HG02642 (cell line): ENCODE measurements at regions not wholly inside any gene's neighbourhood (a gene's known extent, or its start where the extent isn't known, plus 50 kb on each side); places are given as distances from the start of the nearest gene placed in this dataset.

Experiments
- ATAC-seq: cut with Tn5 transposase; IDR thresholded peaks from one replicate; pipeline ENCODE4 v1.9.1; 2021; ENCODE audit warnings: mild to moderate bottlenecking; ENCODE audit not compliant: unreplicated experiment, poor library complexity

- ATAC-seq, result no peak
Observed at GRCh38 chr2:177106212-177106611, 106.4 kb upstream of the HNRNPA3 start.

- ATAC-seq, result no peak
Observed at GRCh38 chr2:177108890-177109289, 103.7 kb upstream of the HNRNPA3 start.

GRCh38 chr2:177114712-177115111 lies 97.9 kb upstream of the HNRNPA3 start:
- ATAC-seq, result no peak

GRCh38 chr2:177117755-177118154 lies 94.8 kb upstream of the HNRNPA3 start:
- ATAC-seq, result no peak

GRCh38 chr2:177118636-177119035 lies 94.0 kb upstream of the HNRNPA3 start:
- ATAC-seq, result no peak

- no peak for ATAC-seq
Observed at GRCh38 chr2:177119099-177119498, 93.5 kb upstream of the HNRNPA3 start.

GRCh38 chr2:177123048-177123447 lies 89.5 kb upstream of the HNRNPA3 start:
- no peak for ATAC-seq

GRCh38 chr2:177124371-177124770 lies 88.2 kb upstream of the HNRNPA3 start:
- ATAC-seq, result no peak

- no peak for ATAC-seq
Observed at GRCh38 chr2:177127821-177128220, 84.8 kb upstream of the HNRNPA3 start.

GRCh38 chr2:177129610-177130009 lies 83.0 kb upstream of the HNRNPA3 start:
- no peak for ATAC-seq

- ATAC-seq, result no peak
Observed at GRCh38 chr2:177131858-177132257, 80.7 kb upstream of the HNRNPA3 start.

- ATAC-seq, result no peak
Observed at GRCh38 chr2:177138823-177139222, 73.8 kb upstream of the HNRNPA3 start.

- ATAC-seq, result no peak
Observed at GRCh38 chr2:177141866-177142265, 70.7 kb upstream of the HNRNPA3 start.

GRCh38 chr2:177143444-177143843 lies 69.2 kb upstream of the HNRNPA3 start:
- no peak for ATAC-seq

GRCh38 chr2:177147093-177147694 lies 65.4 kb upstream of the HNRNPA3 start:
- no peak for ATAC-seq

- no peak for ATAC-seq
Observed at GRCh38 chr2:177147834-177148445, 64.7 kb upstream of the HNRNPA3 start.

- ATAC-seq, result peak; percentile 90
Observed at GRCh38 chr2:177148477-177149154, 64.0 kb upstream of the HNRNPA3 start.

GRCh38 chr2:177149155-177149503 lies 63.5 kb upstream of the HNRNPA3 start:
- no peak for ATAC-seq

- ATAC-seq, result no peak
Observed at GRCh38 chr2:177153805-177154204, 58.8 kb upstream of the HNRNPA3 start.

- ATAC-seq, result no peak
Observed at GRCh38 chr2:177154809-177155208, 57.8 kb upstream of the HNRNPA3 start.

GRCh38 chr2:177155631-177156030 lies 57.0 kb upstream of the HNRNPA3 start:
- no peak for ATAC-seq
